IMR-90 (cell line): ENCODE measurements at regions not wholly inside any gene's neighbourhood (a gene's known extent, or its start where the extent isn't known, plus 50 kb on each side); places are given as distances from the start of the nearest gene placed in this dataset.

Source experiments
- ATAC-seq: fragments of 200-7000 bp; cut with Tn5 transposase; 2 replicates; pipeline ENCODE4 v1.9.1; 2020; ENCODE audit warnings: low read depth, mild to moderate bottlenecking, moderate library complexity
- BruUV-seq: library from RNA; stranded (reverse); fragments of 400-500 nt; replicated peaks from 2 replicates; lab custom pipeline; 2021; lab: Mats Ljungman, UMichigan
- CTCF ChIA-PET: fragments of 300-600 bp; formaldehyde crosslinking; extraction: SDS; loops from one replicate; lab custom pipeline; 2021; ENCODE audit warnings: antibody characterized with exemption; lab: Yijun Ruan, JAX
- POLR2A ChIA-PET: fragments of 300-600 bp; sonication (Branson Sonifier 250); formaldehyde crosslinking; loops from one replicate; lab custom pipeline; 2022; ENCODE audit warnings: antibody characterized with exemption; ENCODE audit not compliant: unreplicated experiment; lab: Charles Lee
- DNase-seq: peaks from one replicate; pipeline ENCODE4 v3.0.0; 2013
- H2AFZ ChIP-seq: replicated peaks from 2 replicates; pipeline ENCODE3; 2013; ENCODE audit warnings: low read length, mild to moderate bottlenecking; ENCODE audit not compliant: poor library complexity
- H2AK5ac ChIP-seq: 2 replicates; pipeline ENCODE4 v1.6.1; 2013; ENCODE audit warnings: low read depth, low read length, inconsistent platforms
- H2AK9ac ChIP-seq: replicated peaks from 2 replicates; pipeline ENCODE3; 2013; ENCODE audit warnings: mild to moderate bottlenecking, low read depth, low read length, moderate library complexity; ENCODE audit not compliant: poor library complexity
- H2BK120ac ChIP-seq: 2 replicates; pipeline ENCODE4 v1.6.1; 2013; ENCODE audit warnings: low read depth, low read length, inconsistent platforms
- H2BK15ac ChIP-seq: 3 replicates; pipeline ENCODE4 v1.6.1; 2013; ENCODE audit warnings: low read depth, low read length, inconsistent platforms
- H2BK20ac ChIP-seq: 2 replicates; pipeline ENCODE4 v1.6.1; 2013; ENCODE audit warnings: low read depth, mild to moderate bottlenecking, inconsistent platforms, low read length, moderate library complexity
- H2BK5ac ChIP-seq: 2 replicates; pipeline ENCODE4 v1.6.1; 2013; ENCODE audit warnings: mild to moderate bottlenecking, low read depth, low read length, inconsistent platforms; ENCODE audit not compliant: poor library complexity, severe bottlenecking
- H3K14ac ChIP-seq: replicated peaks from 2 replicates; pipeline ENCODE4 v1.6.1; 2013; ENCODE audit warnings: low read depth, low read length, inconsistent platforms
- H3K18ac ChIP-seq: 2 replicates; pipeline ENCODE4 v1.6.1; 2013; ENCODE audit warnings: low read depth, low read length, control low read depth
- H3K23ac ChIP-seq: 2 replicates; pipeline ENCODE4 v1.6.1; 2013; ENCODE audit warnings: low read depth, low read length, inconsistent platforms
- H3K27ac ChIP-seq: 2 replicates; pipeline ENCODE4 v1.5.1; 2013; ENCODE audit warnings: mild to moderate bottlenecking, control low read depth, low read length; ENCODE audit not compliant: insufficient read depth
- H3K27me3 ChIP-seq: 2 replicates; pipeline ENCODE4 v1.6.1; 2013; ENCODE audit warnings: low read length; ENCODE audit not compliant: control insufficient read depth, insufficient read depth
- H3K36me3 ChIP-seq: 2 replicates; pipeline ENCODE4 v1.6.1; 2013; ENCODE audit warnings: low read length, mixed read lengths; ENCODE audit not compliant: control insufficient read depth, insufficient read depth
- H3K4ac ChIP-seq: 2 replicates; pipeline ENCODE4 v1.6.1; 2013; ENCODE audit warnings: low read depth, low read length, inconsistent platforms
- H3K4me1 ChIP-seq: 2 replicates; pipeline ENCODE4 v1.6.1; 2013; ENCODE audit warnings: low read length, mixed read lengths; ENCODE audit not compliant: control insufficient read depth, insufficient read depth
- H3K4me2 ChIP-seq: 2 replicates; pipeline ENCODE4 v1.6.1; 2013; ENCODE audit warnings: low read depth, mild to moderate bottlenecking, control low read depth, low read length, moderate library complexity
- H3K4me3 ChIP-seq: 2 replicates; pipeline ENCODE4 v1.5.1; 2013; ENCODE audit warnings: low read depth, mild to moderate bottlenecking, control low read depth, low read length, moderate library complexity; ENCODE audit not compliant: insufficient read depth
- H3K56ac ChIP-seq: 2 replicates; pipeline ENCODE4 v1.6.1; 2013; ENCODE audit warnings: low read length, inconsistent platforms; ENCODE audit not compliant: insufficient read depth; ENCODE audit errors: extremely low read depth
- H3K79me1 ChIP-seq, 2 experiments: 2 replicates each; pipeline ENCODE4 v1.6.1; 2013; ENCODE audit warnings: low read length in 2 of 2, inconsistent platforms in 1 of 2, low read depth in 1 of 2
- H3K9ac ChIP-seq: 2 replicates; pipeline ENCODE4 v1.6.1; 2013; ENCODE audit warnings: low read depth, low read length, control low read depth
- H3K9me1 ChIP-seq: 2 replicates; pipeline ENCODE4 v1.6.1; 2013; ENCODE audit warnings: low read length, inconsistent platforms; ENCODE audit not compliant: insufficient read depth
- H3K9me3 ChIP-seq: 2 replicates; pipeline ENCODE4 v1.6.1; 2013; ENCODE audit warnings: low read length; ENCODE audit not compliant: control insufficient read depth, insufficient read depth
- H4K20me1 ChIP-seq: 2 replicates; pipeline ENCODE4 v1.6.1; 2013; ENCODE audit warnings: low read length, inconsistent platforms; ENCODE audit not compliant: insufficient read depth
- H4K5ac ChIP-seq: 2 replicates; pipeline ENCODE4 v1.6.1; 2013; ENCODE audit warnings: mild to moderate bottlenecking, low read depth, low read length, control low read depth
- H4K8ac ChIP-seq, 2 experiments: 2 replicates each; pipeline ENCODE4 v1.6.1; 2013; ENCODE audit warnings: low read depth in 2 of 2, low read length in 2 of 2, control low read depth in 1 of 2, inconsistent platforms in 1 of 2
- H4K91ac ChIP-seq: 2 replicates; pipeline ENCODE4 v1.6.1; 2013; ENCODE audit warnings: low read depth, low read length, inconsistent platforms; ENCODE audit not compliant: insufficient read depth
- BHLHE40 ChIP-seq: fragments of 150-350 bp; IDR thresholded peaks from 2 replicates; pipeline ENCODE4 v1.6.1; 2016; ENCODE audit warnings: mild to moderate bottlenecking, low read depth, low read length
- CHD1 ChIP-seq: IDR thresholded peaks from 2 replicates; pipeline ENCODE4 v1.6.1; 2012; ENCODE audit warnings: low read depth, low read length, improper control_type of control experiment
- RAD21 ChIP-seq: IDR thresholded peaks from 2 replicates; pipeline ENCODE4 v1.6.1; 2012; ENCODE audit warnings: low read length, improper control_type of control experiment
- RFX5 ChIP-seq: IDR thresholded peaks from 2 replicates; pipeline ENCODE4 v1.8.0; 2012; ENCODE audit warnings: low read depth, mild to moderate bottlenecking, low read length, moderate library complexity
- SMC3 ChIP-seq: fragments of 150-350 bp; IDR thresholded peaks from 2 replicates; pipeline ENCODE4 v1.6.1; 2016; ENCODE audit warnings: low read depth, mild to moderate bottlenecking, antibody characterized with exemption, low read length, moderate library complexity
- WGBS, 2 experiments: methylation state at CpG; one replicate each; pipeline versions ENCODE4 v1.1.5 to v1.1.7; 2013; ENCODE audit warnings: missing lambda C conversion rate in 2 of 2; ENCODE audit not compliant: insufficient read length in 1 of 2; ENCODE audit errors: extremely low coverage in 2 of 2; 5-methylcytosine and 5-hydroxymethylcytosine counted together
- dilution Hi-C: fragments of 300-500 bp; cut with HindIII; formaldehyde crosslinking; loops from one replicate; pipeline ENCODE4 v1.14.3; 2018; ENCODE audit warnings: low sequenced_read_pairs; ENCODE audit not compliant: unreplicated experiment
- in situ Hi-C: fragments of 300-500 bp; cut with MboI; formaldehyde crosslinking; loops from 3 replicates; pipeline ENCODE4 v1.14.3; 2019; ENCODE audit warnings: low sequenced_read_pairs, inconsistent platforms, mixed read lengths
- intact Hi-C: fragments of 100-400 bp; cut with micrococcal nuclease; formaldehyde crosslinking; loops from 2 replicates; pipeline ENCODE4 v1.10.0; 2022
- TF ChIP-seq, protein P1 (sequence below): fragments of 150-350 bp; IDR thresholded peaks from 2 replicates; pipeline ENCODE4 v1.6.1; 2016; ENCODE audit warnings: low read depth, mild to moderate bottlenecking, low read length, moderate library complexity, borderline replicate concordance

DNA sequence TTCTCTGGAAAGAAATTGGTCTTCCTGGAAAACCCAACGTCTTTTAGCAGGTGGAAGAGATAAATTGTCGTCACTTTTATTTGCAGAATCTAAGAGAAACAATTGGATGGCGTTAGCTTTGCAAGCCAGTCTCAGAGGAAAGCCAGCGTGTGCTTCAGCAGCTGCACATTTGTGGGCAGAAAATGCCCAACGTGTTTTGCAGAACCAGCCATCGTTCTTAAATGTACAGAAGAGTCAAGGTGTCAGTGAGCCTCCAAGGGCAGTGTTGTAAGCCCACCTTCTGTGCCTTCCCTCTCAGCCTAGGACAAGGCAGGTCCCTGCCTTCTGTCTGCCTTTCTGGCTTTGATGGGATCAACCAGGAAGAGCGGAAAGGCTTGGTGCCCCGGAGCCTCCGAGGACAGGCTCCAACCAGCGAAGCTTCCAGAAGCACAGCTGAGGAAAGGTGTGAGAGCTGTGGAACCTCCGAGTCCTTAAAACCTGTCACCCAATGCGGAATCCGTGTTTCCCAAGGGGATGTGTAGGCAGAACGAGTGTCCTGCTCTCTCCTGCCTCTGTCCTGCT is 116.0 kb upstream of the IRX2 start:
- Histone ChIP-seq H2AK9ac (no peak overlapping the region), H3K27ac (no peak overlapping the region), H3K27me3 (no peaks in the 10 kb centered on the region), H3K79me1 (no peaks in the 10 kb centered on the region), H2AK5ac (no peak overlapping the region), H3K14ac (no peak overlapping the region), H3K4me3 (no peak overlapping the region), H4K20me1 (no peaks in the 10 kb centered on the region), H2AFZ (no peak overlapping the region), H3K9me1 (no peaks in the 10 kb centered on the region), H2BK20ac (no peak overlapping the region), H4K5ac (no peak overlapping the region), H3K4ac (no peak overlapping the region), H4K91ac (no peak overlapping the region), H2BK15ac (no peak overlapping the region), H3K36me3 (no peaks in the 10 kb centered on the region), H2BK120ac (no peak overlapping the region), H3K23ac (no peak overlapping the region), H3K9me3 (peaks cover 45% of the 10 kb centered on the region), H2BK5ac (no peak overlapping the region), H3K4me1 (no peaks in the 10 kb centered on the region), H3K18ac (no peak overlapping the region), H4K8ac (no peak overlapping the region), H3K4me2 (no peak overlapping the region), H3K56ac (no peak overlapping the region), H3K9ac (no peak overlapping the region)
- BruUV-seq, result no TSS peak
- POLR2A ChIA-PET, result no interaction called here
- no peak for DNase-seq
- TF ChIP-seq RAD21 (no peak), BHLHE40 (no peak), RFX5 (no peak), CHD1 (no peak), SMC3 (no peak)
- TF ChIP-seq, protein P1, sequence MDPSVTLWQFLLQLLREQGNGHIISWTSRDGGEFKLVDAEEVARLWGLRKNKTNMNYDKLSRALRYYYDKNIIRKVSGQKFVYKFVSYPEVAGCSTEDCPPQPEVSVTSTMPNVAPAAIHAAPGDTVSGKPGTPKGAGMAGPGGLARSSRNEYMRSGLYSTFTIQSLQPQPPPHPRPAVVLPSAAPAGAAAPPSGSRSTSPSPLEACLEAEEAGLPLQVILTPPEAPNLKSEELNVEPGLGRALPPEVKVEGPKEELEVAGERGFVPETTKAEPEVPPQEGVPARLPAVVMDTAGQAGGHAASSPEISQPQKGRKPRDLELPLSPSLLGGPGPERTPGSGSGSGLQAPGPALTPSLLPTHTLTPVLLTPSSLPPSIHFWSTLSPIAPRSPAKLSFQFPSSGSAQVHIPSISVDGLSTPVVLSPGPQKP, result no peak
- no peak for ATAC-seq
- in situ Hi-C loops, result no loop called here
- CTCF ChIA-PET, result no interaction called here
- 45% methylated on average over 7 of the region's 14 CpGs; no CpG with 5 or more reads in 1 of the 2 experiments for WGBS, 2 experiments
- dilution Hi-C loops, result no loop called here
- intact Hi-C loops, result no loop called here
